HCT116 (cell line): ENCODE measurements at regions not wholly inside any gene's neighbourhood (a gene's known extent, or its start where the extent isn't known, plus 50 kb on each side); places are given as distances from the start of the nearest gene placed in this dataset.

ENCODE experiments used
- POLR2AphosphoS5 ChIP-seq: IDR thresholded peaks from 2 replicates; pipeline ENCODE4 v1.6.1; 2011; ENCODE audit warnings: mild to moderate bottlenecking, low read depth, low read length, moderate library complexity
- RAD21 ChIP-seq: IDR thresholded peaks from 2 replicates; pipeline ENCODE4 v1.6.1; 2012; ENCODE audit warnings: low read depth, mild to moderate bottlenecking
- SP1 ChIP-seq: IDR thresholded peaks from 2 replicates; pipeline ENCODE4 v1.6.1; 2012; ENCODE audit warnings: low read depth
- TF ChIP-seq, protein P1 (sequence below), 3 experiments: fragments of 200-600 bp in 1 of 3; sonication (generic) in 1 of 3; IDR thresholded peaks in 2 of 3; conservative IDR thresholded peaks in 1 of 3; 2 replicates each; pipeline ENCODE4 v1.5.1; 2012 to 2017; ENCODE audit warnings: low read depth in 2 of 3, low read length in 2 of 3, antibody characterized with exemption in 1 of 3, borderline replicate concordance in 1 of 3, control low read depth in 1 of 3, mild to moderate bottlenecking in 1 of 3, mixed read lengths in 1 of 3, mixed run types in 1 of 3, moderate library complexity in 1 of 3; ENCODE audit not compliant: insufficient read depth in 1 of 3
- TF ChIP-seq, protein P2 (sequence below): IDR thresholded peaks from 2 replicates; pipeline ENCODE4 v1.6.1; 2012; ENCODE audit warnings: low read depth

DNA sequence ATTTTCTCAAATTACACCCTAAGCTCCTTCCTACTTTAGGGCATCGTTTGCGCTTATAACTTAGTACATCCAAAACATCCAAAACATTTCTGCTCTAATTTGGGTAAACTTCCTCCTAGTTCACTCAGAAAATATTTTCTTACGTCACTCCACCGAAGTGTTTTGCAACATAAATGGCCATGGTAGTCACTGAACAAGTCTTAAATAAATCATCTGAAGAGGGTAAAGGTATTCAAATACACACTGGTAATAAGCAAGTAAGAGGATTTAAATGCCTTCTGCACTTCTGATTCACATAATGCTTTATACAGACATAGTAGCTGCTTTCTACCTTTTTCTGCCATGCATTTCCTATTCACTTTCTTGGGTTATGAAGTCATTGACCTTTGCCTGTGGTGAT is 991.9 kb downstream of the NLGN4X start:
- TF ChIP-seq RAD21 (no peak), POLR2AphosphoS5 (no peak), SP1 (no peak)
- TF ChIP-seq, protein P1, sequence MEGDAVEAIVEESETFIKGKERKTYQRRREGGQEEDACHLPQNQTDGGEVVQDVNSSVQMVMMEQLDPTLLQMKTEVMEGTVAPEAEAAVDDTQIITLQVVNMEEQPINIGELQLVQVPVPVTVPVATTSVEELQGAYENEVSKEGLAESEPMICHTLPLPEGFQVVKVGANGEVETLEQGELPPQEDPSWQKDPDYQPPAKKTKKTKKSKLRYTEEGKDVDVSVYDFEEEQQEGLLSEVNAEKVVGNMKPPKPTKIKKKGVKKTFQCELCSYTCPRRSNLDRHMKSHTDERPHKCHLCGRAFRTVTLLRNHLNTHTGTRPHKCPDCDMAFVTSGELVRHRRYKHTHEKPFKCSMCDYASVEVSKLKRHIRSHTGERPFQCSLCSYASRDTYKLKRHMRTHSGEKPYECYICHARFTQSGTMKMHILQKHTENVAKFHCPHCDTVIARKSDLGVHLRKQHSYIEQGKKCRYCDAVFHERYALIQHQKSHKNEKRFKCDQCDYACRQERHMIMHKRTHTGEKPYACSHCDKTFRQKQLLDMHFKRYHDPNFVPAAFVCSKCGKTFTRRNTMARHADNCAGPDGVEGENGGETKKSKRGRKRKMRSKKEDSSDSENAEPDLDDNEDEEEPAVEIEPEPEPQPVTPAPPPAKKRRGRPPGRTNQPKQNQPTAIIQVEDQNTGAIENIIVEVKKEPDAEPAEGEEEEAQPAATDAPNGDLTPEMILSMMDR (IDR thresholded peaks at IDR 0.05 in 2 of 3, conservative IDR thresholded peaks at IDR 0.05 in 1 of 3; ENCODE audit: borderline replicate concordance in 1 of 3, insufficient read depth in 1 of 3, low read depth in 2 of 3, low read length in 2 of 3): no peak
- TF ChIP-seq, protein P2, sequence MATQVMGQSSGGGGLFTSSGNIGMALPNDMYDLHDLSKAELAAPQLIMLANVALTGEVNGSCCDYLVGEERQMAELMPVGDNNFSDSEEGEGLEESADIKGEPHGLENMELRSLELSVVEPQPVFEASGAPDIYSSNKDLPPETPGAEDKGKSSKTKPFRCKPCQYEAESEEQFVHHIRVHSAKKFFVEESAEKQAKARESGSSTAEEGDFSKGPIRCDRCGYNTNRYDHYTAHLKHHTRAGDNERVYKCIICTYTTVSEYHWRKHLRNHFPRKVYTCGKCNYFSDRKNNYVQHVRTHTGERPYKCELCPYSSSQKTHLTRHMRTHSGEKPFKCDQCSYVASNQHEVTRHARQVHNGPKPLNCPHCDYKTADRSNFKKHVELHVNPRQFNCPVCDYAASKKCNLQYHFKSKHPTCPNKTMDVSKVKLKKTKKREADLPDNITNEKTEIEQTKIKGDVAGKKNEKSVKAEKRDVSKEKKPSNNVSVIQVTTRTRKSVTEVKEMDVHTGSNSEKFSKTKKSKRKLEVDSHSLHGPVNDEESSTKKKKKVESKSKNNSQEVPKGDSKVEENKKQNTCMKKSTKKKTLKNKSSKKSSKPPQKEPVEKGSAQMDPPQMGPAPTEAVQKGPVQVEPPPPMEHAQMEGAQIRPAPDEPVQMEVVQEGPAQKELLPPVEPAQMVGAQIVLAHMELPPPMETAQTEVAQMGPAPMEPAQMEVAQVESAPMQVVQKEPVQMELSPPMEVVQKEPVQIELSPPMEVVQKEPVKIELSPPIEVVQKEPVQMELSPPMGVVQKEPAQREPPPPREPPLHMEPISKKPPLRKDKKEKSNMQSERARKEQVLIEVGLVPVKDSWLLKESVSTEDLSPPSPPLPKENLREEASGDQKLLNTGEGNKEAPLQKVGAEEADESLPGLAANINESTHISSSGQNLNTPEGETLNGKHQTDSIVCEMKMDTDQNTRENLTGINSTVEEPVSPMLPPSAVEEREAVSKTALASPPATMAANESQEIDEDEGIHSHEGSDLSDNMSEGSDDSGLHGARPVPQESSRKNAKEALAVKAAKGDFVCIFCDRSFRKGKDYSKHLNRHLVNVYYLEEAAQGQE: no peak
